ENCODE measurements at regions not wholly inside any gene's neighbourhood (a gene's known extent, or its start where the extent isn't known, plus 50 kb on each side); places are given as distances from the start of the nearest gene placed in this dataset.

- Mint-ChIP-seq H3K4me1 (no peaks in the 10 kb centered on the region), H3K36me3 (no peaks in the 10 kb centered on the region), H3K27me3 (ENCODE audit: low read depth) (peaks cover 11% of the 10 kb centered on the region), H3K27ac (no peak overlapping the region), H3K9me3 (no peaks in the 10 kb centered on the region), H3K4me3 (no peak overlapping the region)
- no peak for TF ChIP-seq CTCF (IDR thresholded peaks at IDR 0.05; ENCODE audit: unreplicated experiment)
- no peak for DNase-seq (ENCODE audit: low spot score in 2 of 2, unreplicated experiment in 2 of 2)
Observed at GRCh38 chr16:80012586-80012985, 412.0 kb upstream of the MAF start.

GRCh38 chr16:80009971-80010659 is 409.6 kb upstream of the MAF start:
- Mint-ChIP-seq H3K9me3 (no peaks in the 10 kb centered on the region), H3K4me3 (no peak overlapping the region), H3K27ac (no peak overlapping the region), H3K36me3 (no peaks in the 10 kb centered on the region), H3K4me1 (peaks cover 6% of the 10 kb centered on the region), H3K27me3 (ENCODE audit: low read depth) (peaks cover 5% of the 10 kb centered on the region)
- DNase-seq (ENCODE audit: low spot score in 2 of 2, unreplicated experiment in 2 of 2): no peak
- TF ChIP-seq CTCF (IDR thresholded peaks at IDR 0.05; ENCODE audit: unreplicated experiment): no peak

- H3K27me3 Mint-ChIP-seq (ENCODE audit: low read depth): peaks cover 7% of the 10 kb centered on the region
- H3K36me3 Mint-ChIP-seq: no peaks in the 10 kb centered on the region
- no peak for TF ChIP-seq CTCF (IDR thresholded peaks at IDR 0.05; ENCODE audit: unreplicated experiment)
- no peak overlapping the region for H3K4me3 Mint-ChIP-seq
- H3K4me1 Mint-ChIP-seq: peaks cover 6% of the 10 kb centered on the region
- H3K9me3 Mint-ChIP-seq: peaks cover 2% of the 10 kb centered on the region
- H3K27ac Mint-ChIP-seq: no peak overlapping the region
- no peak for DNase-seq (ENCODE audit: low spot score in 2 of 2, unreplicated experiment in 2 of 2)
Observed at GRCh38 chr16:80008857-80009256, 408.3 kb upstream of the MAF start.

- Mint-ChIP-seq H3K27me3 (ENCODE audit: low read depth) (peaks cover 13% of the 10 kb centered on the region), H3K9me3 (peaks cover 6% of the 10 kb centered on the region), H3K36me3 (no peaks in the 10 kb centered on the region), H3K27ac (no peak overlapping the region), H3K4me3 (no peak overlapping the region), H3K4me1 (peaks cover 6% of the 10 kb centered on the region)
- no peak for DNase-seq (ENCODE audit: low spot score in 2 of 2, unreplicated experiment in 2 of 2)
- TF ChIP-seq CTCF (IDR thresholded peaks at IDR 0.05; ENCODE audit: unreplicated experiment): no peak
Observed at GRCh38 chr16:80007231-80007630, 406.7 kb upstream of the MAF start.

- Mint-ChIP-seq H3K27me3 (ENCODE audit: low read depth) (peaks cover 13% of the 10 kb centered on the region), H3K4me1 (peaks cover 6% of the 10 kb centered on the region), H3K9me3 (peaks cover 6% of the 10 kb centered on the region), H3K4me3 (no peak overlapping the region), H3K36me3 (no peaks in the 10 kb centered on the region), H3K27ac (no peak overlapping the region)
- no peak for TF ChIP-seq CTCF (IDR thresholded peaks at IDR 0.05; ENCODE audit: unreplicated experiment)
- DNase-seq (ENCODE audit: low spot score in 2 of 2, unreplicated experiment in 2 of 2): no peak
Observed at GRCh38 chr16:80006241-80007215, 406.0 kb upstream of the MAF start.
